Fibroblast of gingiva (primary cell): ENCODE measurements at regions not wholly inside any gene's neighbourhood (a gene's known extent, or its start where the extent isn't known, plus 50 kb on each side); places are given as distances from the start of the nearest gene placed in this dataset.
"Not testable (repeated sequence)": the region's sequence is repeated elsewhere in the genome, so short reads cannot be mapped to it uniquely, and the experiment has no call there.

Source experiments
- DNase-seq: peaks from one replicate; pipeline ENCODE4 v3.0.0-alpha.2; 2011; ENCODE audit warnings: low read depth

GRCh38 chr16:48003206-48003907 is 152.4 kb downstream of the ABCC12 start:
- DNase-seq: no peak

- no peak for DNase-seq
Measured at GRCh38 chr16:48001324-48001895, 154.4 kb downstream of the ABCC12 start.

GRCh38 chr16:48000622-48001021 is 155.2 kb downstream of the ABCC12 start:
- no peak for DNase-seq

- DNase-seq: no peak
Measured at GRCh38 chr16:47999595-47999994, 156.2 kb downstream of the ABCC12 start.

GRCh38 chr16:47995354-47995753 is 160.4 kb downstream of the ABCC12 start:
- no peak for DNase-seq

- DNase-seq: no peak
Measured at GRCh38 chr16:47991491-47991890, 164.3 kb downstream of the ABCC12 start.

- no peak for DNase-seq
Measured at GRCh38 chr16:47990676-47991075, 165.1 kb downstream of the ABCC12 start.

GRCh38 chr16:47987136-47987535 is 168.7 kb downstream of the ABCC12 start:
- DNase-seq: no peak

GRCh38 chr16:47986031-47986430 is 169.8 kb downstream of the ABCC12 start:
- no peak for DNase-seq

- DNase-seq: no peak
Measured at GRCh38 chr16:47984669-47985068, 171.1 kb downstream of the ABCC12 start.

- DNase-seq: no peak
Measured at GRCh38 chr16:47983999-47984580, 171.7 kb downstream of the ABCC12 start.

GRCh38 chr16:47980212-47980611 is 175.6 kb downstream of the ABCC12 start:
- no peak for DNase-seq

GRCh38 chr16:47979616-47980182 is 176.1 kb downstream of the ABCC12 start:
- DNase-seq: no peak

GRCh38 chr16:47979164-47979520 is 176.7 kb downstream of the ABCC12 start:
- no peak for DNase-seq

GRCh38 chr16:47978491-47979163 is 177.2 kb downstream of the ABCC12 start:
- DNase-seq: no peak

- no peak for DNase-seq
Measured at GRCh38 chr16:47977802-47978201, 178.0 kb downstream of the ABCC12 start.

- no peak for DNase-seq
Measured at GRCh38 chr16:47976636-47977210, 179.1 kb downstream of the ABCC12 start.

- not testable (repeated sequence) for DNase-seq
Measured at GRCh38 chr16:47974971-47975370, 180.8 kb downstream of the ABCC12 start.

- DNase-seq: no peak
Measured at GRCh38 chr16:47973552-47973951, 182.2 kb downstream of the ABCC12 start.

GRCh38 chr16:47972246-47972985 is 183.4 kb downstream of the ABCC12 start:
- no peak for DNase-seq

GRCh38 chr16:47971225-47971624 is 184.6 kb downstream of the ABCC12 start:
- no peak for DNase-seq
